ENCODE measurements at regions not wholly inside any gene's neighbourhood (a gene's known extent, or its start where the extent isn't known, plus 50 kb on each side); places are given as distances from the start of the nearest gene placed in this dataset.

GRCh38 chr12:61862986-61863385 lies 397.2 kb upstream of the USP15 start:
- TF ChIP-seq CTCF (conservative IDR thresholded peaks at IDR 0.05; ENCODE audit: low read length): no peak
- no peak for TF ChIP-seq EZH2phosphoT487 (IDR thresholded peaks at IDR 0.05; ENCODE audit: borderline replicate concordance, low read depth, low read length)

Data from OCI-LY7 (cell line).